ENCODE measurements at regions not wholly inside any gene's neighbourhood (a gene's known extent, or its start where the extent isn't known, plus 50 kb on each side); places are given as distances from the start of the nearest gene placed in this dataset.

DNA sequence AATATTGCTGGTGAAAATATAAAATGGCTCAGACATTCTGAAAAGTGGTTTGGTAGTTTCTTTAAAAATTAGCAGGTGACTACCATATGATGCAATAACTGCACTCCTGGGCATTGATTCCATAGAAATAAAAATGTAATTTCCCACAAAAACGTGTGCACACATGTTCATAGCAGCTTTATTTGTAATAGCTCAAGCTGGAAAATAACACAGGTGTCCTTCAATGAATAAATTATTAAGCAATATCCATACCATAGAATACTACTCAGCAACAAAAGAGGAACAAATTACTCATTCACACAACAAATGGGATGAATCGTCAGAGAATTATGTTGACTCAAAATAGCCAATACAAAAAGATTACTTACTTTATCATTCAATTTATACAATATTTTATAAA, 893.7 kb upstream of the SLIT2 start:
- no peak for TF ChIP-seq POLR2A (IDR thresholded peaks at IDR 0.05; ENCODE audit: low read length)
- no peak for TF ChIP-seq GATA1 (IDR thresholded peaks at IDR 0.05; ENCODE audit: low read depth, low read length)
- no peak for DNase-seq

DNA sequence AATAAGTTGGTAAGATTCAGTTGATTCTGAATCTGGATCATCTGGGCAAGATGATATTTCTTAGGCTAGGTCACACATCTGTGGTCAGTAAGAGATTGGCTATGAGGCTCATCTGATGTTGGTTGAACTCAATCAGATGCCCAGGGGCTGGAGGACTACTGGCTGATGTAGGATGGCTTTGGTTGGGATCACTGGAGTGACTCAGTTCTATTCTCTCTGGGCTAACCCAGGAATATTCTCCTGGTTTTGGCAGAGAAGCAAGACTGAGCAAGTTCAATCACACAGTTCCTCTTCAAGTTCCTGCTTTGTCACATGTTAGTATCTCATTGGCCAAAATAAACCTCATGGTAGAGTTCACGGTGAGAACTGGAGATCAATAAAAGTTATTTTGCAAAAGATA, 902.3 kb upstream of the SLIT2 start:
- no peak for DNase-seq
- TF ChIP-seq POLR2A (IDR thresholded peaks at IDR 0.05; ENCODE audit: low read length) (no peak), GATA1 (IDR thresholded peaks at IDR 0.05; ENCODE audit: low read depth, low read length) (no peak)

DNA sequence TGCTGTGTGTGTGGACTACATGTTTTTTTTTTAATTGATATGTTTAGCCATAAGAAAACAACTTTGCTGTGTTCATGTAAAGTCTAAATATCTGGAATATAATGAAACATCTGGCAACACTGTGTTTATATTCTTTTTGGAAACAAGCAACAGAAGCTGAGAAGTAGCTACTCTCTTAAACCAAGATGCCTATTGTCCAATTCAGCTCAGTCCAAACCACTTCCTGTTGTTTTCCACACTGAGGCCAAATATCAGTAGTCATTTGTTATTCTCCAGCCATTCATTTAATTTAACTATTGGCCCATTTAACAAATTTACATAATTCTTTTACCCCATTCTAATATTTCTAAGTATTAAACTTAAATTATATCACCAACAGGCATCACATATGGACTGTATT, 903.0 kb upstream of the SLIT2 start:
- no peak for DNase-seq
- no peak for TF ChIP-seq GATA1 (IDR thresholded peaks at IDR 0.05; ENCODE audit: low read depth, low read length)
- TF ChIP-seq POLR2A (IDR thresholded peaks at IDR 0.05; ENCODE audit: low read length) = no peak

DNA sequence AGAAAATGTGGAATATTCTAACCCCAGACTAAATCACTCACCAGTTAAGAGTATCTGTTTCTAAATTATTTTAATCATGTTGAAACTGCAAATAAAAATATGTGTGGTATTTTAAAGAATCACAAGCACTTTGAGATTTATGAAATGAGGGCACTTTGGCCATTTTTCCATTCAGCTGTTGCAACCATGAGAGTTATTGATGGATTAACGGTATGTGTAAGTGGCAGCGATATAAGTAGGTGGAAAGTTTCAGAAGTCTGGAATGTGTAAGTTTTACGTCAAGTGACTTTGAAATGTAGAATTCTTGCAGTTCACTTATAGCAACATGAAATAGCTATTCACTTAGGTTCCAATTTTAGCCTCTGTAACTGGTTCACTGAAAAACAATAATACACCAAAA, 905.1 kb upstream of the SLIT2 start:
- TF ChIP-seq POLR2A (IDR thresholded peaks at IDR 0.05; ENCODE audit: low read length) = no peak
- TF ChIP-seq GATA1 (IDR thresholded peaks at IDR 0.05; ENCODE audit: low read depth, low read length) = no peak
- DNase-seq = no peak

DNA sequence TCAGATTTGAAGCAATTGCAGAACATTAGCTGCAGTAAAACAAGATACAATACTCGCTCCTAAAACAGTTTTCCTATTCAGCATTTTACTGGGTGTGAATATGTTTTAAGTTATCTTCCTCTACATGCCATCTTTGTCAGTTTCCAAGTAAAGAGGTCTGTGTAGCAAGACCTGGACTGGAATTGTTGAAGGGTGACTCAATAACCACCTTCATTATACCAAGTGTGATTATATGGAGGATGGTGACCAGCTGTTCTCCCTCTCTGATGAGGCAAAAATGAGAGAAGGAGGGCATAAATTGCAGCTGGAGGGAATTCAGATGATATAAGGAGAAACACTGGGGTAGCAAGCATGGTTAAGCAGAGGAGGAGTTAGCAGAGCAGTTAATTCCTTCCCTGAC, 922.1 kb upstream of the SLIT2 start:
- TF ChIP-seq GATA1 (IDR thresholded peaks at IDR 0.05; ENCODE audit: low read depth, low read length) = no peak
- TF ChIP-seq POLR2A (IDR thresholded peaks at IDR 0.05; ENCODE audit: low read length) = no peak
- no peak for DNase-seq

DNA sequence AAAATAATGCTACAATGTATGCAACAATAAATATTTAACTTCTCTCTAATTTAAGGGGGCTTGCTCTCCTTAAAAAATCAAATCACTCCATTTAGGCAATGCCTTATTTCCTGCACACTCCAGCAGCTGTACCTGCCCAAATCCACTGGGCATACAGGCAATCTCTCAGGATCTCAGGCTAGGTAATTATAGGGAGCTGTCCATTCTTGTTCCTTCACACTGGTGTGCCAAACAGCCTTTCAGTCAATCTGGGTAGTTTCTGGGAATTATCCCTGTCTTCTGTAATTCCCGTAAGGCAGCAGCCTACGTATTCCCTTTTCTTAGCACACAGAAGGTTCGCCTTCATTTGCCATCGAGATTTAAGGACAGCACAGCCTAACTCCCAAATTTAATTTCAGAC, 922.6 kb upstream of the SLIT2 start:
- no peak for TF ChIP-seq POLR2A (IDR thresholded peaks at IDR 0.05; ENCODE audit: low read length)
- DNase-seq = no peak

DNA sequence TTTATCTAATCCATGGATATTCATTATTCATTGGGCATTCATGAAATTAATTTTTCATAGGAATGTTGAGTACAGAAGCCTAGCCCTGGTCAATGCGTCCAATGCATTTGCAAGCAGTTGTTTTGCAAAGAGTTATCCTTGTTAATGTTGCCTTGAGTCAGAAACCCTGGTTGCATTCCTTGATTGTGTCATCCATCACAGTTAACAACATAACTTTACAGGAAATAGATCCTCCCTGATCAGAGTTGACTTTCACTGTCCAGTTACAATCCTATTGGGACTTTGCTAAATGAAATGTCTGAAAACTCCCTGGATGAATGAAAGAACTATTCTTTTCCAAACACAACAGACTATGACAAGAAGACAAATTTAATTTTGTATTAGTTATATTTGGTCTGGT, 924.3 kb upstream of the SLIT2 start:
- TF ChIP-seq GATA1 (IDR thresholded peaks at IDR 0.05; ENCODE audit: low read depth, low read length) (no peak), POLR2A (IDR thresholded peaks at IDR 0.05; ENCODE audit: low read length) (no peak)
- no peak for DNase-seq

DNA sequence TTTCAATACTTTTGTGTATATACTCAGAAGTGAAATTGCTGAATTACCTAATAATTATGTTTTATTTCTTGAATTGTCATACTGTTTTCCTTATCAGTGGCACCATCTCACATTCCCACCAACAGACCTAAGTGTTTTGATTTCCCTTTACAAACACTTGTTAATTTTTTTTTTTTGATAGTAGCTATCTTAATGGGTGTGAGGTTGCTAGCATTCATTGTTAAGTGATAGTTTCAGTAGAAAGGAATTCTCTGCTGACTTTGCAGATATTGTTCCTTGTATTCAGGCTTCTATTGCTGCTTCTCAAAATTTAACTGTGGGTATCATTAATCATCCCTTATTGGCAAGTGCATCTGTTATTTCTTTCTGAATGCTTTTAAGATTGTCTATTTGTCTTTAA, 927.5 kb upstream of the SLIT2 start:
- TF ChIP-seq POLR2A (IDR thresholded peaks at IDR 0.05; ENCODE audit: low read length) = no peak

DNA sequence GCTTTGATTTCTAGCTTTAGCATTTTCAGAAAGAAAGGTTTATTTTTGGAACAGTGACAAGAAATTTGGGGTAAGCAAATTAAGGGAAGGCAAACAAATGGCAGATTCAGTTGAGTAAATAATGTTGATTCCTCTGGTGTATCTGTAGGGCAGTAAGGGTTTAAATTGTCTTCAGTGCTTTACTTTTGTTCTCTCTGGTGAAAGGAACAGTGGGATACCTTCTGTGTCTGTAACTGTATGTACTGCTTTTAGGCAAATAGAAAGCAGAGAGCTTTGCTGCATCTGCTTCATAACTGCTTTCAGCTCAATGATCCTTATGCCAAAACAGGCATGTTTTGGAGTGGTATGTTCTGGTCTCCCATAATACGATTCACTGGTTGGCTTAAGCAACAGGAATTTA, 932.1 kb upstream of the SLIT2 start:
- no peak for DNase-seq
- TF ChIP-seq GATA1 (IDR thresholded peaks at IDR 0.05; ENCODE audit: low read depth, low read length) (no peak), POLR2A (IDR thresholded peaks at IDR 0.05; ENCODE audit: low read length) (no peak)

More for the DNA sequence above, 927.5 kb upstream of the SLIT2 start:
- no peak for DNase-seq

DNA sequence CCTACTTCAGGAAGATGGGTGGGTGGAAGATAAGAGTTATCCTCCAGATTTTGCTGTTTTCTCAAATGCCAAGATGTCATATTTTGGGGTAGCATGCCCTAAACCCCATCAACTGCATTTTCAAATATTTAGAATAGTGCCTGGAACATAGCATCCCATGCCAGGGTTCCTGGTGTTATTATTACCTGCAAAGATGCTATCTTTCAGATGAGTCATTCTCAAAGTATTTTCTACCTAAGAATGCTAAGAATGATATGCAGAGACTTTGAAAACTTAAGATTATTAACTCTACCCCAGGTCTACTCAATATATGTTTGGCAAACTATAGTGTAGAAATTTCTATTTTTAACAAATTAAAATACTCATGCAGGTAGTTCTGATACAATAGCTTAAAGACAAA, 934.3 kb upstream of the SLIT2 start:
- no peak for DNase-seq

DNA sequence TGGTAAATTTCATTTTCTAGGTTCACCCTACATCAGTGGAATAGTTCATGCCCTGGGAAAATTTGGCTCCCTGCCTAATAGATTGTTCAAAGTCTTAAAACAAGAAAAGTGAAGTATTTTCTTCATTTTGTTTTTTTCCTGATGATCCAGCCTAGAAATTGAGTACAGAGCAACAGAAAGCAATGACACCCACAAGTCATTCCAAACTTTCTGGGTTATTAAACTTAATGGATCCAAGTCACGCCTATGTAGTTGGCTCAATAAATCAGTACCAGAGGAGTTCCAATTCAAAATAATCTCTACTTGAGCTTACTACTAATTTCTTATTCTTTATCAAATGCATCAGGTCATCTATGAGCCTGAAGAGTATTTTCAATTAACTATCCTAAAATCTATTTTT, 937.6 kb upstream of the SLIT2 start:
- TF ChIP-seq GATA1 (IDR thresholded peaks at IDR 0.05; ENCODE audit: low read depth, low read length) (no peak), POLR2A (IDR thresholded peaks at IDR 0.05; ENCODE audit: low read length) (no peak)
- DNase-seq = no peak

More for the DNA sequence above, 934.3 kb upstream of the SLIT2 start:
- no peak for TF ChIP-seq POLR2A (IDR thresholded peaks at IDR 0.05; ENCODE audit: low read length)

DNA sequence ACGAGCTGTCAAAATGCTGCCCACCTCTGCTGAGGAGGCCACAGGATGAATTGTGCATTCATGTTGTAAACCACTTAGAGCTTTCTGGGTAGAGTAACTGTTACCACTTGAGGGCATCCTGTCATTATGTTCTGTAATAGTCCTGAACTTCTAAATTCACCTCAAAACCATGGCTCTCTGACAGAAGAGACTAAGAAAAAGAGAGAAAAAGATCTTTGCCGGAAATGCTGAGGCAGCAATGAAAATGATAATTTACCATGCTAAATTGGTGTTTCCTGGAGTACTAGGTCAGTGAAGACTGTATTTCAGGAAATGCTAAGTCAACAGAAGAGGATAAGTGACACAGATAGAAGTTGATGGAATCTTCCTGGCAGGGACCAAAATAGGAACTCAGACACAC, 942.3 kb upstream of the SLIT2 start:
- no peak for DNase-seq
- TF ChIP-seq GATA1 (IDR thresholded peaks at IDR 0.05; ENCODE audit: low read depth, low read length) (no peak), POLR2A (IDR thresholded peaks at IDR 0.05; ENCODE audit: low read length) (no peak)

DNA sequence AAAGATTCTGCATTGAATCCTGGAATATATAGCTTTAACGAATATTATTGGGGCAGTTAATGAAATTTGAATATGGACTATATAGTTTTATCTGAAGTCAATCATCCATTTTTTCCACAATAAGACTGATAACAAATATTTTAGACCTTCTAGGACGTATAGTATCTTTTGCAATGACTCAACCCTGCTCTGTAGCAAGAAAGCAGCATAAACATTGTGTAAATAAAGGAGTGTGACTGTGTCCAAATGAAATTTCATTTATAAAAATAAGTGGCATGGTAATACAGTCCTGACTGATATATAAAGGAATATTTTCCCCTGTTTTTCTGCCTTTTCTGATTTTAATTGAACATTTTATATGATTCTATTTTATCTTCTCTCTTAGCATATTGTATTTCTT, 947.7 kb upstream of the SLIT2 start:
- TF ChIP-seq GATA1 (IDR thresholded peaks at IDR 0.05; ENCODE audit: low read depth, low read length) (no peak), POLR2A (IDR thresholded peaks at IDR 0.05; ENCODE audit: low read length) (no peak)
- no peak for DNase-seq

DNA sequence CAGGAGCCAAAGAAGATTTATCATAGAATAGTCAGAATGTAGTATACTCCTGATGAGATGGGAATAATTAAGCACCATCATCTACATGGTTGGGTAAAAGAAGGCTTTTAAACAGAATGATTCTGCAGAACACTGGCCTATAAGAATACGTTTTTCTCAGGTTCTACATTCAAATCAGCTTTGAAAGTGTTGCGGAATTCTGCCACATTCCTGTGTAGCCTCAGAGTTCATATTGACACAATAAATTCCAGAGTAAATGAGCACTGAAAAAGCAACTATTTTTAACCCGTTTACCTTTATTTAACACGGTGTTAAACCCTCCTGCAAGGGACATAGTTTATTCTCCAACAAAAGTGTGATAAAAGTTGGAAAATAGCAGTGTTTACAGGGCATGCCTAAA, 950.2 kb upstream of the SLIT2 start:
- DNase-seq = no peak
- no peak for TF ChIP-seq POLR2A (IDR thresholded peaks at IDR 0.05; ENCODE audit: low read length)
- TF ChIP-seq GATA1 (IDR thresholded peaks at IDR 0.05; ENCODE audit: low read depth, low read length) = no peak

DNA sequence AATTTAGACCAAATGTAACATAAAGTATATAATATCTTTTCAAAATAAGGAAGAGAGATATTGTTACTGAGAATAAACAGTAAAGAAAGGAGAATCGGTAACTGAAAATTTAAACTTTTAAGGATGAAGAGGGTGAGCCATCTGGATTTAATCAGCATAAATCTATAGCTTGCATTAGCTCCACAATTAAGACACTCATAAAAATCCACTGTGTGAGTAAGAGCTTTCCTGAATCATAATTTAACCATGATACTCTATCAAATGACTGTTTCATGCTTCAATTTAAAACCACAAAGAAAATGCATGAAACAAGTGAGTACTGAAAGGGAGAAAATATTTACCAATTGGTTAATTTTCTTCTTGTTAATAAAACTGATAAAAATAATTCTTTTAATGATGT, 951.5 kb upstream of the SLIT2 start:
- TF ChIP-seq GATA1 (IDR thresholded peaks at IDR 0.05; ENCODE audit: low read depth, low read length) = no peak
- TF ChIP-seq POLR2A (IDR thresholded peaks at IDR 0.05; ENCODE audit: low read length) = no peak
- DNase-seq = no peak

DNA sequence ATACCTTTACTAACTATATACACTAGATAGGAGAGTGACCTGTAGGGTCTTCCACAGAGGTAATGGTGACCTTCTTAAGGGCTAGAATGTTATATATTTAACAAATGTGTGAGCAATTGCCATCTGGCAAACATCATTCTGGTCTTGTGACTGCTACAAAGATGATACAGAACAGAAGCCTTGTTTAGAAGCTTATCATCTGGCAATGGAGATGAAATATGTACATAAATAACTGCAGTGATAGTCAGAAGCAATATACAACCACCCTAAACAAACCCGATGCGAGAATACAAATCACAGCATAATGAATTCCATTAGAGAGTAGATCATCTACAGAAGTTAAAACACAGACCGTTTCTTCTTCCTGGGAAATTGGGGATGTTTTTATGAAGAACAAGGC, 952.7 kb upstream of the SLIT2 start:
- no peak for DNase-seq
- TF ChIP-seq POLR2A (IDR thresholded peaks at IDR 0.05; ENCODE audit: low read length) (no peak), GATA1 (IDR thresholded peaks at IDR 0.05; ENCODE audit: low read depth, low read length) (no peak)

Measured in erythroblast (primary cell).